Astrocyte of the cerebellum (primary cell): ENCODE measurements at regions not wholly inside any gene's neighbourhood (a gene's known extent, or its start where the extent isn't known, plus 50 kb on each side); places are given as distances from the start of the nearest gene placed in this dataset.

Source experiments
- DNase-seq: peaks from one replicate; pipeline ENCODE4 v3.0.0-alpha.2; 2011; ENCODE audit warnings: low read depth
- H3K4me3 ChIP-seq: 2 replicates; pipeline ENCODE4 v1.5.1; 2011; ENCODE audit warnings: mild to moderate bottlenecking, low read depth, low read length, moderate library complexity
- CTCF ChIP-seq: IDR thresholded peaks from 2 replicates; pipeline ENCODE4 v1.5.1; 2012; ENCODE audit warnings: low read length, low read depth, moderate library complexity, mild to moderate bottlenecking; ENCODE audit errors: missing control alignments
- in situ Hi-C: cut with HindIII; loops from 2 replicates; pipeline ENCODE4 v1.10.0; 2017; ENCODE audit warnings: low sequenced_read_pairs

DNA sequence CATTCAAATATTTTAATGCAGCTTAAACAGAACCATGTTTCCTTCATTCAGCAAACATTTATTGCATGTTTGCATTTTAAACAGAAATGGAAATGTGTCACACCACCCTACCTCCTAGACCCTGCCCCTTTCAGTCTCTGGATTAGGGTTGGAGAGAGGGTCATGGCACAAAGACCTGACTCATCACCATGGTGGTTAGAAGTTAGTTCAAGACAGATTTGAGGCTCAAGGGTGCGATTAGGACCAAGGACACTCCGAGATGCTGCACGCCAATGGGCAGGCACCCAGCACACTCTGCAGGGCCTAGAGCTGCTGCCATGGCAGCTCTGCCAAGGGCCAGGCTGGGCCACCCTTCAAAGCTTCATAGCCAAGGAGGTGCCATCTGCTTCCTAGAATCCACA, 86.9 kb downstream of the NAV1 start:
- DNase-seq: no peak
- TF ChIP-seq CTCF: no peak

DNA sequence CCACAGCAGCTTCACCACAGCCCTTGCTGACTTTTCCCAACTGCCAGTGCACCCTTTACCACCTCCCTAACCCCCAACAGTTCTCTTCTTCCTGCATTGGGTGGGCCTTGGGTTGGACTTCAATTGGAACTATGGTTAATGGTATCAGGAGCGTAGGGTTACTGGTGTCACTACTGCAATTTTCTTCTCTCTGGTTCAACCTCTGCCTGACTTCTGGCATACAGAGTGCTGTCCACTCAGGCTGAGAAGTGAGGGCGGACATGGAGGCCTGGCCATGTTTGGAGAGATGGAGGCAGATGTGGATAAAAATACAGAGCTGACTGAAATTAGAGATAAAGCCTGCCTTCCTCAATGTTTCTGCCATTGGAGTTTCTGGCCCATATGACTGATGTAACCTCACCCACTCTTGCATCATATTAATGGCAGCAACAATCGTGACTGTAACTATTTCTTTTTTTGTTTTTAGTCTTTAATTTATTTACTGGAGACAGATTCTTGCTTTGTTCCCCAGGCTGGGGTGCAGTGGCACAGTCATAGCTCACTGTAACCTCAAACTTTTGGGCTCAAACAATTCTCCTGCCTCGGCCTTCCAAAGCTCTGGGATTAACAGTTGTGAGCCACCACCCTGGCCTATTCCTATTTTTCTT, 87.8 kb downstream of the NAV1 start:
- in situ Hi-C loops: no loop called here

More for the DNA sequence above, 86.9 kb downstream of the NAV1 start:
- H3K4me3 ChIP-seq: no peak overlapping the region
- in situ Hi-C loops: no loop called here

GRCh38 chr1:201628490-201628889, 89.6 kb downstream of the NAV1 start:
- no peak overlapping the region for H3K4me3 ChIP-seq
- in situ Hi-C loops: no loop called here
- TF ChIP-seq CTCF: no peak
- DNase-seq: no peak

More for the DNA sequence above, 87.8 kb downstream of the NAV1 start:
- no peak for TF ChIP-seq CTCF
- no peak for DNase-seq
- H3K4me3 ChIP-seq: no peak overlapping the region

DNA sequence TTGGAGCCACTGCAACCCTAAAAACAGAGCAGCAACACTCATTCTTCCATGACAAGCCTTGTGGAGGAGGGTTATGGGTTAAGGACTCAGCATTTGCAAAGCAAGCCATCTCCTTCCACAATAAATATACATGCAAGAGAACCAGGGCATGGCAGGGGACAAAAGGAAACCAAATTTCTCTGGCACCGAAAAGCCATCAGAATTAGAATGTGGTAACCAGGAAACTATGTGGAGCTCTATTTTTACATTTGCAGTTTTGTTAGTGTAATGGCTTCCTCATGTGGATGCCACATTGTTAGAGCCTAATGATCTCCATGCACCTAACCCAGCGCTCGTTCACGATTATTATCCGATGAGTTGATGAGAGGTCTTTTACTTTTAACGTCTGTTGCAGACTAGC, 91.7 kb downstream of the NAV1 start:
- H3K4me3 ChIP-seq: no peak overlapping the region
- in situ Hi-C loops: no loop called here
- no peak for TF ChIP-seq CTCF
- DNase-seq: no peak

DNA sequence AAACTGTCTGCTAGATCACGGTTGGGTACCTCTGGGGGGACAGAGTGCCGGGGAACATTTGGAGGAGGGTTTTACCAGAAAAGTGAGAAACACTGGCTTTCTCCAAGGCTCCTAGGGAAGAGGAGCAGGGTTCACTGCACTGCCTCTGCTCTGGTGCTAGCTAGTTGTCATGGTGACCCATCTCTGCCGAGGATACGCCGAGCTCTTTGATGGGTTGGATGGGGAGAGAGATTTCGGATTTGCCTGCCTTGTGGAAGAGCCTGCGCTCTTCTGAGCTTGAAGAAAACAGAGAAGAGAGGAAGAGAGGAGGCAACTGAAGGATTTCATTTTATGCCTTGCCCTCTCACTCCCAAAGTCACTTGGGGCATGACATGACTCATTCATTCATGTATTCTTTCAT, 92.1 kb downstream of the NAV1 start:
- DNase-seq: no peak
- TF ChIP-seq CTCF: no peak
- H3K4me3 ChIP-seq: no peak overlapping the region
- in situ Hi-C loops: no loop called here

DNA sequence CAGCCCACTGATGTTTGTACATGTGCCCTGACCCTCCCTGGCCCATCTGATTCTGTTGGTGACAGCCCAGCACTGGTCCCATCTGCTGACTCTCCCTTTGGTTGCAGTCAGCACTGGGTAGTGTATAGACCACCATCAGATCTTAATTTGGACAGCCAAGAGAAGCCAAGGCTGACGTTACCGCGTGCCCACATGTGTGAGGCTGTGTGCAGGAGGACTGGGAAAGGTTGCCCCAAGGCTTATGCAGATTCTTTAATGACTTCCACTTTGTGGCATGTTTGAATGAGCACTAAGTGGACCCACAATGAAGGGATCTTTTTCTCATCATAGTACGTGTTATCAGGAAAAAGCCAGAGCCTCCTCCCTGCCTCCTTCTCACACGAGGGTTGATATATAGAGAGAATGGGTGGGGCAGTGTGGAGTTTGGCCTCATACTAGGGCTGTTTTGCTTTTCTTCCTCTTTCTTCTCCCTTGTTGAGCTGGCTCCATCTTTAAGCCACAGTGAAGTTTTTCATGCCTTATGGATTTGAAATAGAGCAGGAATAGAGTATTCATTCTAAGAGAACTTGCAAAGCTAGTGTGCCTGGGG, 93.5 kb downstream of the NAV1 start:
- in situ Hi-C loops: no loop called here
- H3K4me3 ChIP-seq: no peak overlapping the region
- TF ChIP-seq CTCF: no peak
- no peak for DNase-seq
